GM10266 (cell line): ENCODE measurements at regions not wholly inside any gene's neighbourhood (a gene's known extent, or its start where the extent isn't known, plus 50 kb on each side); places are given as distances from the start of the nearest gene placed in this dataset.
"Not testable (repeated sequence)": the region's sequence is repeated elsewhere in the genome, so short reads cannot be mapped to it uniquely, and the experiment has no call there.

ENCODE experiments used
- DNase-seq: peaks from one replicate; pipeline ENCODE4 v3.0.0; 2012; ENCODE audit errors: extremely low spot score
- TF ChIP-seq, protein P1 (sequence below): IDR thresholded peaks from 2 replicates; pipeline ENCODE4 v1.5.1; 2012; ENCODE audit warnings: mild to moderate bottlenecking, low read depth; ENCODE audit not compliant: control insufficient read depth, insufficient read depth; ENCODE audit errors: missing control alignments

DNA sequence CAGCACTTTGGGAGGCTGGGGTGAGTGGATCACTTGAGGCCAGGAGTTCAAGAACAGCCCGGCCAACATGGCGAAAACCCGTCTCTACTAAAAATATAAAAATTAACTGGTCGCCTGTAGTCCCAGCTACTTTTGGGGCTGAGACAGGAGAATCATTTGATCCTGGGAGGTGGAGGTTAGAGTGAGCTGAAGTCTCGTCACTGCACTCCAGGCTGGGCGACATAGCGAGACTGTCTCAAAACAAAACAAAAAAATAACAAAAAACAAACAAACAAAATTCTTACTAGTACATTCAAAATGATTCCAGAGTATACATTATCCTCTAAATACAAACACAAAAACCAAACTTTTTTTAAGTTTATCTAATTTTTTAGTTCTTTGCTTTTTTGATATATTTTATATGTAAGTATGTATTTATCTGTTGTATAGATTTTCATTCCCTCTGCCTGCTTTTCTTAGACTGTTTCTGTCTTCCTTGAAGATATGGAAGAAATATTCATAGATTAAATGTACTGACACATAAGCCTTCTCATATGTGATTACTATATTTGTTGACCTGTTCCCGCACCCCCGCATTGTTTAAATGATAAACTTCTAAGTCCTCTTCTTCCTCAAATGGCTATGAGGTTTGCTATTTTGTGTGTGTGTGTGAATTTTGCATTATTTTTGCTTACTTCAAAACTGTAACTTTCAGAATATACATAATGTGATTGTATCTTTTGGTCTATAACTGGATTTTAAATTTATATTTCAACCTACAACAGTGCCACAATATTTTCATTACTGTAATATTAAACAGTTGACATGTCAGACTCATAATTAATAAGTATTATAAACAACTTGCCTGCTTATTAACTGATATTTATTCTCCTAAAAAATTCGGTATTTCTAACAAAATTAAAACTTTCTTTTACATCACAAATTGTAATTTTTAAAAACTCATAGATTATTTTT lies 1674.1 kb upstream of the B3GALT2 start:
- TF ChIP-seq, protein P1, sequence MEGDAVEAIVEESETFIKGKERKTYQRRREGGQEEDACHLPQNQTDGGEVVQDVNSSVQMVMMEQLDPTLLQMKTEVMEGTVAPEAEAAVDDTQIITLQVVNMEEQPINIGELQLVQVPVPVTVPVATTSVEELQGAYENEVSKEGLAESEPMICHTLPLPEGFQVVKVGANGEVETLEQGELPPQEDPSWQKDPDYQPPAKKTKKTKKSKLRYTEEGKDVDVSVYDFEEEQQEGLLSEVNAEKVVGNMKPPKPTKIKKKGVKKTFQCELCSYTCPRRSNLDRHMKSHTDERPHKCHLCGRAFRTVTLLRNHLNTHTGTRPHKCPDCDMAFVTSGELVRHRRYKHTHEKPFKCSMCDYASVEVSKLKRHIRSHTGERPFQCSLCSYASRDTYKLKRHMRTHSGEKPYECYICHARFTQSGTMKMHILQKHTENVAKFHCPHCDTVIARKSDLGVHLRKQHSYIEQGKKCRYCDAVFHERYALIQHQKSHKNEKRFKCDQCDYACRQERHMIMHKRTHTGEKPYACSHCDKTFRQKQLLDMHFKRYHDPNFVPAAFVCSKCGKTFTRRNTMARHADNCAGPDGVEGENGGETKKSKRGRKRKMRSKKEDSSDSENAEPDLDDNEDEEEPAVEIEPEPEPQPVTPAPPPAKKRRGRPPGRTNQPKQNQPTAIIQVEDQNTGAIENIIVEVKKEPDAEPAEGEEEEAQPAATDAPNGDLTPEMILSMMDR, result no peak

DNA sequence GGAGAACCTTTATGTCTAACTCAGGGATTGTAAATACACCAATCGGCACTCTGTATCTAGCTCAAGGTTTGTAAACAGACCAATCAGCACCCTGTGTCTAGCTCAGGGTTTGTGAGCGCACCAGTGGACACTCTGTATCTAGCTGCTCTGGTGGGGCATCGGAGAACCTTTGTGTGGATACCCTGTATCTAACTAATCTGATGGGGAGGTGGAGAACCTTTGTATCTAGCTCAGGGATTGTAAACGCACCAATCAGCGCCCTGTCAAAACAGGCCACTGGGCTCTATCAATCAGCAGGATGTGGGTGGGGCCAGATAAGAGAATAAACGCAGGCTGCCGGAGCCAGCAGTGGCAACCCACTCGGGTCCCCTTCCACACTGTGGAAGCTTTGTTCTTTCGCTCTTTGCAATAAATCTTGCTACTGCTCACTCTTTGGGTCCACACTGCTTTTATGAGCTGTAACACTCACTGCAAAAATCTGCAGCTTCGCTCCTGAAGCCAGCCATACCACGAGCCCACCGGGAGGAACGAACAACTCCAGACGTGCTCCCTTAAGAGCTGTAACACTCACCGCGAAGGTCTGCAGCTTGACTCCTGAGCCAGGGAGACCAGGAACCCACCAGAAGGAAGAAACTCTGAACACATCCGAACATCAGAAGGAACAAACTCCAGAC lies 1673.2 kb upstream of the B3GALT2 start:
- not testable (repeated sequence) for DNase-seq

More for the DNA sequence above, 1674.1 kb upstream of the B3GALT2 start:
- DNase-seq, result no peak

DNA sequence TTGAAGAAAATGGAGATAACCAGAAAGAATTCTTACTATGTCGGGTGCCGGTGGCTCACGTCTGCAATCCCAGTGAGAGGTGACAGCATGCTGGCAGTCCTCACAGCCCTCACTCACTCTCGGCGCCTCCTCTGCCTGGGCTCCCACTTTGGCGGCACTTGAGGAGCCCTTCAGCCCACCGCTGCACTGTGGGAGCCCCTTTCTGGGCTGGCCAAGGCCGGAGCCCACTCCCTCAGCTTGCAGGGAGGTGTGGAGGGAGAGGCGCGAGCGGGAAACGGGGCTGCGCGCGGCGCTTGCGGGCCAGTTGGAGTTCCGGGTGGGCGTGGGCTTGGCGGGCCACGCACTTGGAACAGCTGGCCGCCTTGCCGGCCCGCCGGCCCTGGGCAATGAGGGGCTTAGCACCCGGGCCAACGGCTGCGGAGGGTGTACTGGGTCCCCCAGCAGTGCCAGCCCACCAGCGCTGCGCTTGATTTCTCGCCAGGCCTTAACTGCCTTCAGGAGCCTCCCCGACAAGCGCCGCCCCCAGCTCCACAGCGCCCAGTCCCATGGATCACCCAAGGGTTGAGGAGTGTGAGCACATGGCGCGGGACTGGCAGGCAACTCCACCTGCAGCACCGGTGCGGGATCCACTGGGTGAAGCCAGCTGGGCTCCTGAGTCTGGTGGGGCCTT lies 1672.5 kb upstream of the B3GALT2 start:
- DNase-seq, result not testable (repeated sequence)

DNA sequence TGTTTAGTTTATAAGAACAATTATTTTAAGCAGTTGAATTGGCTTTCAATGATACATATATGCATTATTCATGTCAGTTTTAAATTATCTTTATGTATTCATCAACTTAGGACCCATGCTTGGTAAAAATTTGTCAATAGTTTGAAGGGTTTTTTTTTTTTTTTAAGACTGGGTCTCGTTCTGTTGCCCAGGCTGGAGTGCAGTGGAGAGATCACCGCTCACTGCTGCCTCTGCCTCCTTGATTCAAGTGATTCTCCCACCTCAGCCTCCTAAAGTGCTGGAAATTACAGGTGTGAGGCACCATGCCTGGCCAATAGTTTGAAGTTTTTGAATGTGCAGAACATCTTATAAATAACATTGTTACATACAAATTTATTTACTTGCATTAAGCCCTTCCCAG lies 1671.0 kb upstream of the B3GALT2 start:
- DNase-seq, result no peak
- TF ChIP-seq, protein P1, result no peak

DNA sequence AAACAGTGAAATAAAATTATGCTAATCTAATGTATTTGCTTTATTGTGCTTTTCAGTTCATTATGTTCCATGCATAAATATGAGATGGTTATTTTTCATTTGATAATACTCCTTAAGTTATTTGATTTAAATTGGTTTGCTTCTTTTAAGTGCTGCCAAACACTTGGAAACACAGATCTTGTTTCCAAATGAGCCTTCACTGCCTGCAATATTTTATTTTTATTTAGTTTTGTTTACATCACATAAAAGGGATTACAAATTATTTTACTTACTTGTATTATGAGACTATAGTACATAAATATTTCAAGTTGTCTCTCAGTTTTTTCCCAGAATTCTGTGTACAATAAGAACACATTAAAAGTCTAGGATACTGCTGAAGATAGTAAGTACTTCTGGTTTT lies 1662.4 kb upstream of the B3GALT2 start:
- DNase-seq, result no peak
- TF ChIP-seq, protein P1, result no peak

DNA sequence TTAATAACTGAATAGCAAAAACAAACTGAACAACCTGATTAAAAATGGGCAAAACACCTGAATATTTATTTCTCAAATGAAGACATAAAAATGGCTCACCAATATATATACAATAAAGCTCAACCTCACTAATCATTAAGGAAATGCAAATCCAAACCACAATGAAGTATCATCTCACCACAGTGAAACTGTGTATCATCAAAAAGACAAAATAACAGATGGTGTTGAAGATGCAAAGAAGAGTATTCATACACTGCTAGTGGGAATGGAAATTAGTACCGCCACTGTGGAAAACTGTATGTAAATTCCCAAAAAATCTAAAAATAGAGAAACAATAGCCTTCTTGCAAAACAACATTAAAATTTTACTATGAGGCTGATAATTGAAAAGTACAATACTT lies 1660.1 kb upstream of the B3GALT2 start:
- TF ChIP-seq, protein P1, result no peak

DNA sequence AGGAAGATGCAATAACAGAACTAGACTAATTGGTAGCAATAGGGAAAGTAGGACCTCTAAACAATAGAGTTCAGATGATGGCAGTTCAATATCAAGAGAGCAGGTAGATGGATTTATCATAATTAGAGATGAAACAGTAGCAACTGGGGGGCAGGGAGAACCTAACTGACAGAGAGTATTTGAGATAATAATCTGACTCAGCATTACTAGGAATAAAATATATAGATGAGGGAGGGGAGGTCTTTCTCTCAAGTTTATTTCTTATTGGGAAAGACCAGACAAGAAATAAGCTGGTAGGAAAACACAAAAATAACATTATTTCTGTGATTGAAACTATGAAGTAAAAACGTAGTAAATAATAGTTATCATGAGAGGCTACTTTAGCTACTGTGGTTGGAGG lies 1656.7 kb upstream of the B3GALT2 start:
- TF ChIP-seq, protein P1, result no peak
- no peak for DNase-seq

More for the DNA sequence above, 1660.1 kb upstream of the B3GALT2 start:
- no peak for DNase-seq

DNA sequence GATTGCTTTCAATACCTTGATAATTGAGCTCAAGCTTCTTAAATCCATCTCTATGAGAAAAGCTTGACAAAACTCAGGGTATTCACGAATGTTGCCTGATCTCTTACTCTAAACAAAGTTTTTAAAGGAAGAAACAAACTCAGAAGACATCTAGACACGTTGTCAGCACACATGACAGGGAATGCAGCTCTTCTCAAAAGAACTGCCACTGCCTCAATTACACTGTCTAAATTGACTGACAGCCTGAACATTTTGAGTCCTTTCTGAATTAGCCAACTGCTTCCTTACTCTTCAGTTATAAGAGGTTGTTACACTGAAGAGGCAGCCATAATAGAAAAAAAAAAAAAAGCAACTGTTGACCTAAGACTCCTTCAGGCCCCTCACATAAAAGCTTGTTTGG lies 1646.7 kb upstream of the B3GALT2 start:
- DNase-seq, result no peak
- TF ChIP-seq, protein P1, result no peak

DNA sequence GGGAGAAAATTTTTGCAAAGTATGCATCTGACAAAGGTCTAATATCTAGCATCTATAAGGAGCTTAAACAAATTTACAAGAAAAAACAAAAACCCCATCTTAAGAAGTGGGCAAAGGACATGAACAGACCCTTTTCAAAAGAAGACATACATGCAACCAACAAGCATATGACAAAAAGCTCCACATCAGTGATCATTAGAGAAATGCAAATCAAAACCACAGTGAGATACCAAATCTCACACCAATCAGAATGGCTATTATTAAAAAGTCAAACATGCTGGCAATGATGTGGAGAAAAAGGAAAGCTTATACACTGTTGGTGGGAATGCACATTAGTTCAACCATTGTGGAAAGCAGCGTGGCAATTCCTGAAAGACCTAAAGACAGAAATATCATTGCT lies 1645.2 kb upstream of the B3GALT2 start:
- DNase-seq, result not testable (repeated sequence)
